Gastrocnemius medialis (tissue), 4 donors: ENCODE measurements at regions not wholly inside any gene's neighbourhood (a gene's known extent, or its start where the extent isn't known, plus 50 kb on each side); places are given as distances from the start of the nearest gene placed in this dataset.

Source experiments
- POLR2A ChIP-seq, 2 donors: fragments of 450-650 bp; IDR thresholded peaks; one replicate each; pipeline ENCODE4 v1.6.1; 2017; ENCODE audit warnings: antibody characterized with exemption in 2 of 2, mild to moderate bottlenecking in 2 of 2, moderate library complexity in 2 of 2
- TF ChIP-seq, protein P1 (sequence below), 5 experiments: fragments of 450-650 bp in 3 of 5; fragments of 200-600 bp in 2 of 5; sonication (generic) in 2 of 5; IDR thresholded peaks in 4 of 5; conservative IDR thresholded peaks in 1 of 5; 1 replicate in 4 of 5; 2 replicates in 1 of 5; pipeline ENCODE4 v1.5.1; 2016 to 2019; ENCODE audit warnings: antibody characterized with exemption in 5 of 5, mild to moderate bottlenecking in 3 of 5, moderate library complexity in 3 of 5

DNA sequence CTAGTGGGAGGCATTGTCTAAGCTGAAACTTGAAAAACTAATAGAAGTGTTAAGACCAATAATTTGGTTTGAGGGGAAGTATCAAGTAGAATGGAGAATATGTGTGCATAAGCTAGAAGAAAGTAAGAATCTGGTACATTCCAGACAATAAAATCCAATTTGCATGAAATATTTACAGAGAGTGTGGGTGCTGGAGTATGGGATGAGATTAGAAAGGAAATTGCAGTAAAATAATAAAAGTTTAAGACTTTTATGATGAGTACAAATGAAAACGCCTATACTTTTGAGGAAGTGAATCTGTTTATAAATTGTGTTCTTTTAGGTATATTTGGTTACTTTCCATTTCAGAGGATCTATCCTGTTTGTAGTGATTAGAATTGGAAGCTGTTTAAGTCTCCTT, 165.4 kb upstream of the TNC start:
- TF ChIP-seq, protein P1, sequence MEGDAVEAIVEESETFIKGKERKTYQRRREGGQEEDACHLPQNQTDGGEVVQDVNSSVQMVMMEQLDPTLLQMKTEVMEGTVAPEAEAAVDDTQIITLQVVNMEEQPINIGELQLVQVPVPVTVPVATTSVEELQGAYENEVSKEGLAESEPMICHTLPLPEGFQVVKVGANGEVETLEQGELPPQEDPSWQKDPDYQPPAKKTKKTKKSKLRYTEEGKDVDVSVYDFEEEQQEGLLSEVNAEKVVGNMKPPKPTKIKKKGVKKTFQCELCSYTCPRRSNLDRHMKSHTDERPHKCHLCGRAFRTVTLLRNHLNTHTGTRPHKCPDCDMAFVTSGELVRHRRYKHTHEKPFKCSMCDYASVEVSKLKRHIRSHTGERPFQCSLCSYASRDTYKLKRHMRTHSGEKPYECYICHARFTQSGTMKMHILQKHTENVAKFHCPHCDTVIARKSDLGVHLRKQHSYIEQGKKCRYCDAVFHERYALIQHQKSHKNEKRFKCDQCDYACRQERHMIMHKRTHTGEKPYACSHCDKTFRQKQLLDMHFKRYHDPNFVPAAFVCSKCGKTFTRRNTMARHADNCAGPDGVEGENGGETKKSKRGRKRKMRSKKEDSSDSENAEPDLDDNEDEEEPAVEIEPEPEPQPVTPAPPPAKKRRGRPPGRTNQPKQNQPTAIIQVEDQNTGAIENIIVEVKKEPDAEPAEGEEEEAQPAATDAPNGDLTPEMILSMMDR (IDR thresholded peaks at IDR 0.05 in 4 of 5, conservative IDR thresholded peaks at IDR 0.05 in 1 of 5) = no peak
- no peak for TF ChIP-seq POLR2A (IDR thresholded peaks at IDR 0.05)
